ENCODE measurements at regions not wholly inside any gene's neighbourhood (a gene's known extent, or its start where the extent isn't known, plus 50 kb on each side); places are given as distances from the start of the nearest gene placed in this dataset.

GRCh38 chr3:127512256-127512655 is 78.3 kb downstream of the TPRA1 start:
- Histone ChIP-seq H3K4me3 (ENCODE audit: insufficient read depth, low read depth, low read length) (no peak overlapping the region), H3K27me3 (ENCODE audit: control insufficient read depth, insufficient read depth, low read length) (peaks cover 2% of the 10 kb centered on the region; the same call in 1 of the 2 replicates), H2AK9ac (replicated peaks; ENCODE audit: low read depth, low read length, poor library complexity) (no peak overlapping the region), H3K36me3 (ENCODE audit: control insufficient read depth, insufficient read depth, low read length) (no peaks in the 10 kb centered on the region), H4K5ac (ENCODE audit: low read depth, low read length) (no peak overlapping the region), H3K79me1 (ENCODE audit: low read depth in 1 of 2, low read length in 2 of 2) (no peaks in the 10 kb centered on the region), H3K4me1 (ENCODE audit: control insufficient read depth, insufficient read depth, low read length) (no peaks in the 10 kb centered on the region), H2AK5ac (ENCODE audit: low read depth, low read length) (no peak overlapping the region), H3K14ac (replicated peaks; ENCODE audit: low read depth, low read length) (no peak overlapping the region), H3K9me3 (ENCODE audit: control insufficient read depth, insufficient read depth, low read length) (no peaks in the 10 kb centered on the region), H2AFZ (replicated peaks; ENCODE audit: low read length, poor library complexity) (no peak overlapping the region), H3K56ac (ENCODE audit: extremely low read depth, insufficient read depth, low read length) (no peak overlapping the region), H3K27ac (ENCODE audit: insufficient read depth, low read length) (no peak overlapping the region), H3K9me1 (ENCODE audit: insufficient read depth, low read length) (no peaks in the 10 kb centered on the region), H2BK15ac (ENCODE audit: low read depth, low read length) (no peak overlapping the region), H4K91ac (ENCODE audit: insufficient read depth, low read depth, low read length) (no peak overlapping the region), H2BK20ac (ENCODE audit: low read depth, low read length) (no peak overlapping the region), H3K18ac (ENCODE audit: low read depth, low read length) (no peak overlapping the region), H3K4ac (ENCODE audit: low read depth, low read length) (no peak overlapping the region), H4K8ac (ENCODE audit: low read depth in 2 of 2, low read length in 2 of 2) (no peak overlapping the region), H3K9ac (ENCODE audit: low read depth, low read length) (no peak overlapping the region), H2BK120ac (ENCODE audit: low read depth, low read length) (no peak overlapping the region), H3K4me2 (ENCODE audit: low read depth, low read length) (no peak overlapping the region), H3K23ac (ENCODE audit: low read depth, low read length) (no peak overlapping the region), H4K20me1 (ENCODE audit: insufficient read depth, low read length) (no peaks in the 10 kb centered on the region), H2BK5ac (ENCODE audit: low read depth, low read length, poor library complexity, severe bottlenecking) (no peak overlapping the region)
- TF ChIP-seq MAFK (IDR thresholded peaks at IDR 0.05; ENCODE audit: low read depth, low read length) = no peak
- TF ChIP-seq BHLHE40 (IDR thresholded peaks at IDR 0.05; ENCODE audit: low read depth, low read length) = no peak
- TF ChIP-seq SMC3 (IDR thresholded peaks at IDR 0.05; ENCODE audit: low read depth, low read length) = no peak
- no peak for TF ChIP-seq RCOR1 (IDR thresholded peaks at IDR 0.05; ENCODE audit: insufficient replicate concordance, low read length)
- TF ChIP-seq RFX5 (IDR thresholded peaks at IDR 0.05; ENCODE audit: low read depth, low read length) = no peak
- no peak for TF ChIP-seq ELK1 (IDR thresholded peaks at IDR 0.05; ENCODE audit: borderline replicate concordance, low read depth, low read length)
- TF ChIP-seq CEBPB (IDR thresholded peaks at IDR 0.05; ENCODE audit: low read depth, low read length) = no peak
- no peak for TF ChIP-seq POLR2A (IDR thresholded peaks at IDR 0.05; ENCODE audit: low read depth, low read length)
- TF ChIP-seq MXI1 (IDR thresholded peaks at IDR 0.05; ENCODE audit: borderline replicate concordance, low read depth, low read length) = no peak
- TF ChIP-seq FOS (IDR thresholded peaks at IDR 0.05; ENCODE audit: low read depth, low read length) = no peak
- no peak for TF ChIP-seq MAZ (IDR thresholded peaks at IDR 0.05; ENCODE audit: borderline replicate concordance, low read depth, low read length)
- no peak for TF ChIP-seq CHD1 (IDR thresholded peaks at IDR 0.05; ENCODE audit: low read depth, low read length)
- no peak for TF ChIP-seq USF2 (IDR thresholded peaks at IDR 0.05; ENCODE audit: low read depth, low read length)
- DNase-seq (no peak), ATAC-seq (ENCODE audit: low read depth) (no peak)
- dilution Hi-C loops (cut with HindIII; ENCODE audit: low sequenced_read_pairs, unreplicated experiment) = no loop called here
- intact Hi-C loops (cut with micrococcal nuclease) = no loop called here
- in situ Hi-C loops (cut with MboI; ENCODE audit: low sequenced_read_pairs) = no loop called here
- ChIA-PET POLR2A (ENCODE audit: unreplicated experiment) (no interaction called here), CTCF (no interaction called here)
- BruUV-seq (replicated peaks) = no TSS peak
- no CpG with 5 or more reads among the region's 3 CpGs for WGBS, 2 experiments (ENCODE audit: extremely low coverage in 2 of 2, insufficient read length in 1 of 2)

Measured in IMR-90 (cell line).